Dermis blood vessel endothelial cell (primary cell): ENCODE measurements at regions not wholly inside any gene's neighbourhood (a gene's known extent, or its start where the extent isn't known, plus 50 kb on each side); places are given as distances from the start of the nearest gene placed in this dataset.
"Not testable (repeated sequence)": the region's sequence is repeated elsewhere in the genome, so short reads cannot be mapped to it uniquely, and the experiment has no call there.

ENCODE experiments used
- DNase-seq: peaks from one replicate; pipeline ENCODE4 v3.0.0; 2010

- no peak for DNase-seq
Observed at GRCh38 chr14:30162066-30162465, 234.4 kb upstream of the PRKD1 start.

GRCh38 chr14:30165255-30165654 is 237.6 kb upstream of the PRKD1 start:
- DNase-seq = no peak

GRCh38 chr14:30177781-30178180 is 250.1 kb upstream of the PRKD1 start:
- DNase-seq = no peak

- DNase-seq = no peak
Observed at GRCh38 chr14:30179381-30180130, 251.9 kb upstream of the PRKD1 start.

- DNase-seq = no peak
Observed at GRCh38 chr14:30180219-30180618, 252.6 kb upstream of the PRKD1 start.

- DNase-seq = no peak
Observed at GRCh38 chr14:30185832-30186231, 258.2 kb upstream of the PRKD1 start.

- no peak for DNase-seq
Observed at GRCh38 chr14:30191639-30192279, 264.1 kb upstream of the PRKD1 start.

GRCh38 chr14:30193101-30193500 is 265.5 kb upstream of the PRKD1 start:
- no peak for DNase-seq

GRCh38 chr14:30193845-30194501 is 266.3 kb upstream of the PRKD1 start:
- DNase-seq = no peak

GRCh38 chr14:30194741-30195148 is 267.1 kb upstream of the PRKD1 start:
- DNase-seq = no peak

GRCh38 chr14:30195941-30196340 is 268.3 kb upstream of the PRKD1 start:
- no peak for DNase-seq

- DNase-seq = no peak
Observed at GRCh38 chr14:30196861-30197260, 269.2 kb upstream of the PRKD1 start.

GRCh38 chr14:30198720-30199119 is 271.1 kb upstream of the PRKD1 start:
- DNase-seq = not testable (repeated sequence)

GRCh38 chr14:30204431-30204980 is 276.9 kb upstream of the PRKD1 start:
- no peak for DNase-seq

- DNase-seq = no peak
Observed at GRCh38 chr14:30209136-30209535, 281.5 kb upstream of the PRKD1 start.

GRCh38 chr14:30210630-30211029 is 283.0 kb upstream of the PRKD1 start:
- no peak for DNase-seq

- no peak for DNase-seq
Observed at GRCh38 chr14:30211326-30211725, 283.7 kb upstream of the PRKD1 start.

- no peak for DNase-seq
Observed at GRCh38 chr14:30214014-30214413, 286.4 kb upstream of the PRKD1 start.

GRCh38 chr14:30214461-30215090 is 286.9 kb upstream of the PRKD1 start:
- DNase-seq = peak; percentile 81

- DNase-seq = no peak
Observed at GRCh38 chr14:30218907-30219306, 291.3 kb upstream of the PRKD1 start.

GRCh38 chr14:30221546-30221945 is 293.9 kb upstream of the PRKD1 start:
- peak; percentile 38 for DNase-seq

GRCh38 chr14:30223385-30223785 is 295.7 kb upstream of the PRKD1 start:
- DNase-seq = peak; percentile 97

- DNase-seq = peak; percentile 69
Observed at GRCh38 chr14:30223966-30224365, 296.3 kb upstream of the PRKD1 start.
